Activated T-helper 1 cell treated with Interleukin-2 at 50 U/mL for 16 hours (primary cell): ENCODE measurements at regions not wholly inside any gene's neighbourhood (a gene's known extent, or its start where the extent isn't known, plus 50 kb on each side); places are given as distances from the start of the nearest gene placed in this dataset.
"Not testable (repeated sequence)": the region's sequence is repeated elsewhere in the genome, so short reads cannot be mapped to it uniquely, and the experiment has no call there.

Source experiments
- DNase-seq: peaks from one replicate; pipeline ENCODE4 v3.0.0-alpha.2; 2020; ENCODE audit warnings: low read depth

GRCh38 chr5:67983251-67984110, 232.1 kb upstream of the PIK3R1 start:
- DNase-seq = no peak

- not testable (repeated sequence) for DNase-seq
These were observed 233.4 kb upstream of the PIK3R1 start for GRCh38 chr5:67982160-67982559.

GRCh38 chr5:67978171-67978570, 237.4 kb upstream of the PIK3R1 start:
- no peak for DNase-seq

GRCh38 chr5:67976891-67977601, 238.5 kb upstream of the PIK3R1 start:
- no peak for DNase-seq

DNA sequence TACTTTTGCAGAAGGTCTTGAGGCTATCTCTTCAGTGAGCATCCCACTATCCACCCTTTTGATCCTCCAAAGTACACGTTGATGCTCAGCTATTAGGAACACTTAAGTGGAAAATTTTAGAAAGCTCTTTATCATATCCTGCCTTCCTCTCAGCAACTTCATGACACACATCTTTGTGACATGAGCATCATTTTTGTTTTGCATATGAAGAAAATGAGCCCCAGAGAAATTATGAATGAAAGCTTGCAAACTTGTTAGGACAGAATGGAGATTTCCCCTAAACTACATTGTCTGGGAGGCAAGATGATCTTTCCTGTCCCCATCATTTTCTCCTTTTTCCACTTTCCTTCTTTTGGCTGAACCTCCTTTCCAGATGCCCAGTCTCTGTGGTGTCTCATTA, 239.4 kb upstream of the PIK3R1 start:
- DNase-seq = no peak

DNA sequence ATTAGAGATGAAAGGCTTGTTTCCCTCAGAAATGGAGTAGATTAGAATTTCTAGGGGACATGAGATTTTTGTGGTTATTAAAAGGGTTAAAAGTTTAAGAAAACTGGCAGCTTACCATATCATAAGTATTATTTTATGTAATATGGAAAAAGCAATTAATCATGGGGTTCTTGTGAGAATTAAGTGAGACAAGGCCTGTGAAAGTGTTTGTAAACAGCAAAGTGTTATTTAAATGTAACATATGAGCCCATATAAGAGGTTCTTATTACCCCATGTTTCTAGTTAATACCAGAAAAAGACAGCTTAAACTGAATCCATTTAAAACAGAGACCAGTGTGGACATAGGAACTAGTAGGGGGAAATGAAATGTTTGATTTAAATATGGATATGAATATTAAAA, 241.1 kb upstream of the PIK3R1 start:
- DNase-seq = no peak

- DNase-seq = no peak
These were observed 241.5 kb upstream of the PIK3R1 start for GRCh38 chr5:67974054-67974453.

GRCh38 chr5:67971971-67972821, 243.4 kb upstream of the PIK3R1 start:
- no peak for DNase-seq

DNA sequence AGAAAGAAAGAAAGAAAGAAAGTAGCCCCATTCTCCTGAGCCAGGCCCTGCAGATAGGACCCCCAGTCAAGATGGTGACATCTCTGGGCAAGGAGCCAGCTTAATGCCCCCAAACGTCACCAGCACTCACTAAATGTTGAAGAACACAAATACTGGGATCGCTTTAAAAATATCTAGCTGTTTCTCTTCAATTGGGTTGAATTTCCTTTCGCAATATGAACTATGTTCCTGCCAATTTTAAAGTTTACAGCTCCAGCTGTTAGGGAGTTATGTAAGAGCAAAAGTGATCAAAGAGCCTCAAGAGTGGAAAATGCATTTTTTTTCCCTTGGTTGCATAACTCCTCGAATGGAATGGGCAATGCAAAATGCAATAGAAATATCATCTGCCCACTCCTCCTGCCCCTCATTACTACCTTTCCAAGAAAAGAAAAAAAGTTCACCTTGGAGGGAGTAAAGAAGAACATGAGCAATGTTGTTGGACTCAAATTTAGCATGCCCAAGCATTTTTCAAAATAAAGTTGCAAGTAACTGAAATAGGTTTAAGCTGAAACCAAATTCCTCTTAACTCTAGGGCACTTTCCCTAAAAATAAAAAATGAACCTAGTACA, 244.2 kb upstream of the PIK3R1 start:
- DNase-seq = no peak

GRCh38 chr5:67969631-67970030, 245.9 kb upstream of the PIK3R1 start:
- no peak for DNase-seq

DNA sequence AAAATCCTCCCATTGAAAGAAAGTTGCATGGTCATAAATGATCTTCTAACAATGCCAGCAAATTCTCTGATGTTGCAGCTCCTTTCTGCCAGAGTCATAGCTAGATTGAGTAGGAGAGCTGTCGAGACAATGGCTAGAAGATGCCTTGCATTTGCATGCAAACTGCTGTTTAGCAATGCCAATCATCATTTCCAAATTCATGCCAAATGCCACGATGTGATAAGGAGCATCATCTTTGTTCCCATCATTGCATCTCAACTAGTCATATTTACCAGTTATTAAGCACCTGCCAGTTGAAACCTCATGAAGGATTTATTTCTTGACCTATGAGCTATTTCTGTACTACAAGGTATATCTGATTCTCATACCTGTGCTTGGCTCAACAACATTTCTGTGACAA, 246.4 kb upstream of the PIK3R1 start:
- no peak for DNase-seq

- DNase-seq = no peak
These were observed 248.8 kb upstream of the PIK3R1 start for GRCh38 chr5:67966712-67967111.

DNA sequence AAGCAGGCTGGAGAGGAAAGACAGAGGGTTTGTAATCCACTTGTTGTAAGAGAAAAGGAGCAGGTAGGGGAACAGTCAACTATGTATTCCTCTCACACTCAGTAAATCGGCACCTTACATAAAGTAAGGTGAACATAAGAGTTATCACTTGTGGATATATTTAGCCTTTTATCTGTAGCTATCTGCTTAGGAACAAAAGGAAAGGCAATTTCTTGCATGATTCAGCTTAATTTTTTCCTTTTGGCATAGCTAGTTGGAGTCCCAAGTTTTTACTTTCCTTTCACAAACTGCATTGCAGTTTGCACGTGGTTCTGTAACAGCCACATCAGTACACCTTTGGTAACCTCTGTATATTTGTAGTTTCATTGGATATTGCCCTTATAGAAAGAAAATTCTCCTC, 250.9 kb upstream of the PIK3R1 start:
- no peak for DNase-seq

DNA sequence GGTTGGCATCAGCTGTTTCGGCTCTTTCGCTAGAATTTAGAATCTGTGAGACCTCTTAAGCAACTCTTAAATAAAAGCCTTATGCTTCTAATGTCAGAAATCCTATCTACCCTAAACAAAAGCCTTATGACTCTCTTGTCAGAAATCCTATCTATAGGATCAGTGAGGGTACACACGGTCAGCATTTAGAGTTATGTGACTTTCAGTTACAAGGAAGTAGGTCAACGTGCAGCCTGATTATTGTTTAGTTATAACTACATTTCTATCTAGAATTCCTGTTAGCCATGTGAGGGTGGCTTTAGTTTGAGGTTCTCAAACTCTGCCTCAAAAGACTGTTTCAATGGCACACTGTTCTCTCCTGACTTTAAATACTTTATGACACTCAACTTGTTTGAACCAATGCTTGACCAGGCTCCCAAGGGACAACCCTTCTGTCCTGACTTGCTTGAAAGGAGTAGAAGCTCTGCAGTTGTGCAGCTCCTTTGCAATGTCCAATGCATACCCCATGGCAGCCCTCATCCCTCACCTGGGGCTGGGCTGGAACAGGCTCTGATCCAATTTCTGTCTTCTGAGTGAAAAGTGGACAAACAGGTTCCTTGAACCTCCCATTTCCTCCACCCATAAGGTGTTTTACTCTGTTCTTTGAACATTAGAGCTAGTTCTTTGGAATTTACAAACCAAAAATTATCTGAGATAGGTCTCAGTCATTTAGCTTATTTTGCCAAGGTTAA, 251.6 kb upstream of the PIK3R1 start:
- DNase-seq = no peak

DNA sequence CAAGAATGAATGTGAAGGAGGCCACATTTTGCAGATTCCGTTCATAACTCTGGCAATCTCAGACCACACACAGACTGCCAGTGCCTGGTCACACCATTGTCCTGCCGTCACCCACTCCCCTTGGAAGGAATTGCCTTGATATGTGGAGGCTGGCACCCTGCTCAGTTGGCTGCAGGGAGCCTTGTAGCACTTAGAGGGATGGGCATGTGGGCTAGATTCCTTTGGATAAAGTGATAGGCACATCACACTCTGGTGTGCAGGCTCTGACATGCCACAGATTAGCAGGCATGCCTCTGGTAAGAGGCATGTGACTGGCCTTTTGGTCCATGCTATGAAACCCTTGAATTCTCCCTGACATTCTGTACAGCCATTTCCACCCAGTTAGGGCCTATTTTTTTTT, 254.6 kb upstream of the PIK3R1 start:
- no peak for DNase-seq

DNA sequence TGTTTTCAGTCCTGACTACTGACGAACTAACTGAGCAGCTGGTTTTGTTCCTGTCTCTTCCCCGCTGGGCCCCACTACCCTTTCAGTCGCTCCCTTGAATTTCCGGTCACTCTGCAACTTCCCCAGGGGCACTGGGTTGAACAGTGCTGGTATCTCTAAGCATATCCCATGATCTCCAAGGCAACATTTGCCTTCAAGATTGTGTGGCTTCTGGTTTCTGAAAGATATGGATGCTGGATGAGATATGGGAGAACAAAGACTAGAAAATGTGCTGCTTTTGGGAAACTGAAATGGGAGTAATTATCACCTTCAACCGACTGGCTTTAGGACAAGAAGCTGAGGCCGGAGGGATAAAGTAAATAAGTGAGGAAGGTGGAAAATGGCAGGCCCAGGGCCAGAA, 258.2 kb upstream of the PIK3R1 start:
- DNase-seq = no peak

DNA sequence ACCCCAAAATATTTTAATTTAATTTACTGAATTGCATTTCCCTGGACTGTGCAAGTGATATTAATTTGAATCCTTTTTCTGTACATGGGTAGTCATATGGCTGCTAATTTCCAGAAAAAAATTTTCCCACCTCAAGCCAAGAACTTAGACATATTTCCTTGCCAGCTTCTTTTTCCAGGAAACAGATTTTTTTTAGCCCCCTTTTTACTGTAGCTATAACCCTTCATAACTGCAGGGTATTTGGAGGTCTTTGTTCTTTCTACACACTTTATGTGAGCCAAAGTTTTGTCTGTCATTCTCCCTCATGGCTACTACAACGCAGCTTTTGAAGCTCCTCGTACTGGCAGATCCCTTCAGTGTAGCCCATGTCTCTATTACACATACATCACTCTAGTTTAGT, 261.2 kb upstream of the PIK3R1 start:
- no peak for DNase-seq

GRCh38 chr5:67942421-67942820, 273.1 kb upstream of the PIK3R1 start:
- DNase-seq = no peak

DNA sequence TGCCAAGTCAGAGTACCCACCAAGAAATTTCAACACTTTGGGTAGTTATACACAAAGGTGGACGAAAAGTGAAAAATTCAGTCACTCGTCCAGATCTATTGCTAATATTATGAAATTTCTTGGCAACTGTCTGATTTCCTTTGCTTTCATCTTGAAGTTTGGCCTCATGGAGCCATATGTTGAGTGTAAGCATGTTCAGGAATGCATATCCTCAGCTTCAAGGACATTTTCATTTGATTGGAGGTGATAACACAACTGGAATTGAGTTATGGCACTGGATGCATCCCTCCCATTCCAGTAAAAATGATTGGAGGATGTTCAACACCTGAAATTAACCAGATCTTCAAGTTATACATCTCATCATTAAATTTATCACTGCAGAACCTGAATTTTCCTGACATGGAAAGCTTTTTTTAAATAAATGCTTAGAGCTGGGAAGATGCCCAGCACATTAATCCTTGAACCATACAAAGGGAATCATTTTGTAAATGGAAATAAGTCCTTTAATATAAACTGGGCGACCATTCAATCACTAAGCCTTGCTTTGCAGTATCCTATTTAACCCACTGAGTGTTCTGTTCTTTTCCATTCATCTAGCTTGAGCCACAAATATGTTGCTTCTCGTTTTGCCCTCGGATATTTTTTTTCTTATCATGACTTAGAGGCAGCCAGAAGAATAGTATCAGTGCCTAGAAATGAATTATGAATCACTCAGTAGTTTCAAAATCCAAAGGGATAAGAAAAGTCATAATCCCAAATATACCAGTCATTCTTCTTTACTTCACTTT, 273.7 kb upstream of the PIK3R1 start:
- DNase-seq = no peak

DNA sequence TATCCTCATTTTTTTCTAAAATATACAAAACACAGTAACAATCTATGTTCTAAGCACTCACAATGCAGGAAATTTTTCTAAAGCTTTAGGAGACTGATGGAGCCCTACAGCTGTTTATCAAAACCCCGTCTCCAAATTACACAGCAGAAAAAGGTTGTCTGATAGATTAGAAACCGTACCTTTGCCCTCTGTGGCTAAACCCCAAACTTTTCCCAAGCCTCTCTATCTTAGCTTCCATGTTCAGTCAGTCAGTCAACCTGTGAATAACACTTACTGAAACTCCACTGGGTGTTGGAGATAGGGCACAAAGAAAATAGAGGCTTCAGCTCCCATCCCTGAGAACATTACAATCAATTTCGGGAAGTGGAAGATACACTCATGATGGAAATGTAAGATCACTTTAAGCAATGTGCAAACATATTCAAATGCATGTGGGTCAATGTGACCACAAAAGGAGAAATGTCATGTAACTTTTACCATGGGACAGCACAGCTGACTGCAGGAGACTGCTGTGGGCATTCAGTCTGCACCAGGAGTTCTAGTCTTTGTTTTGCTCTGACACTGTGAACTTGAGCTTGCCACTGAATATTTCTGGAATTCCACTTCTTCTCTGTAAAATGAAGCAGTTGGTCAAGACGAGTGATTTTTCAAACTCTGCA, 279.5 kb upstream of the PIK3R1 start:
- no peak for DNase-seq
